Sigmoid colon (tissue), 3 donors: ENCODE measurements at regions not wholly inside any gene's neighbourhood (a gene's known extent, or its start where the extent isn't known, plus 50 kb on each side); places are given as distances from the start of the nearest gene placed in this dataset.

Experiments
- CTCF ChIP-seq, 4 experiments: fragments of 450-650 bp in 3 of 4; fragments of 200-600 bp in 1 of 4; IDR thresholded peaks; one replicate each; pipeline ENCODE4 v1.5.1; 2016 to 2019; ENCODE audit warnings: antibody characterized with exemption in 4 of 4, mild to moderate bottlenecking in 3 of 4, moderate library complexity in 2 of 4
- POLR2A ChIP-seq, 2 donors: fragments of 450-650 bp; IDR thresholded peaks; one replicate each; pipeline ENCODE4 v1.6.1; 2016; ENCODE audit warnings: antibody characterized with exemption in 2 of 2, mild to moderate bottlenecking in 2 of 2, moderate library complexity in 2 of 2

DNA sequence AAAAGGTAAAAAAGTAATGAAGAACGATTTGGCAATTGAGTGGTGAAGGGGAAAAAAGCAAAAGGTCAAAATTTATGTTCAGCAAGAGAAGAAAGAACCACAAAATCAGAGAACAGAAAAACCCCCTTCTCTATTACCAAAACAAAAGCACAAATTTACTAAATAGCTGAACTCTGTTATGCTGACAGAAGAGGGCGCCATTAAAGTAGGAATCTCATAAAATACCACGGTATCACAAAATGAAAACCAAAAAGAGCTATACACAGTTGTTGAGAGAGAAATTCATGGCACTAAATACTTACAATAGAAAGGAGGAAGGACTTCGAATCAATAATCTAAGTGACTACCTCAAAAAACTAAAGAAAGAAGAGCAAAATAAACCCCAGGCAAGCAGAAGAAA lies 69.6 kb upstream of the CXorf66 start:
- TF ChIP-seq CTCF (IDR thresholded peaks at IDR 0.05): no peak
- no peak for TF ChIP-seq POLR2A (IDR thresholded peaks at IDR 0.05)
